ENCODE measurements at regions not wholly inside any gene's neighbourhood (a gene's known extent, or its start where the extent isn't known, plus 50 kb on each side); places are given as distances from the start of the nearest gene placed in this dataset.

- intact Hi-C loops (cut with micrococcal nuclease) = no loop called here
Observed at GRCh38 chr2:104290566-104290891, 563.4 kb upstream of the POU3F3 start.

- intact Hi-C loops (cut with micrococcal nuclease) = no loop called here
Observed at GRCh38 chr2:104312684-104313083, 541.2 kb upstream of the POU3F3 start.

- intact Hi-C loops (cut with micrococcal nuclease) = no loop called here
Observed at GRCh38 chr2:104318001-104318665, 535.8 kb upstream of the POU3F3 start.

- intact Hi-C loops (cut with micrococcal nuclease) = no loop called here
Observed at GRCh38 chr2:104321116-104321795, 532.7 kb upstream of the POU3F3 start.

- intact Hi-C loops (cut with micrococcal nuclease) = no loop called here
Observed at GRCh38 chr2:104321796-104322349, 532.0 kb upstream of the POU3F3 start.

GRCh38 chr2:104332731-104333130 lies 521.2 kb upstream of the POU3F3 start:
- intact Hi-C loops (cut with micrococcal nuclease) = no loop called here

- intact Hi-C loops (cut with micrococcal nuclease) = no loop called here
Observed at GRCh38 chr2:104337869-104338268, 516.0 kb upstream of the POU3F3 start.

- intact Hi-C loops (cut with micrococcal nuclease) = no loop called here
Observed at GRCh38 chr2:104340162-104340561, 513.8 kb upstream of the POU3F3 start.

- intact Hi-C loops (cut with micrococcal nuclease) = no loop called here
Observed at GRCh38 chr2:104340879-104341828, 512.8 kb upstream of the POU3F3 start.

- intact Hi-C loops (cut with micrococcal nuclease) = no loop called here
Observed at GRCh38 chr2:104344306-104344705, 509.6 kb upstream of the POU3F3 start.

GRCh38 chr2:104344985-104345384 lies 508.9 kb upstream of the POU3F3 start:
- intact Hi-C loops (cut with micrococcal nuclease) = no loop called here

- intact Hi-C loops (cut with micrococcal nuclease) = no loop called here
Observed at GRCh38 chr2:104358122-104358521, 495.8 kb upstream of the POU3F3 start.

- intact Hi-C loops (cut with micrococcal nuclease) = no loop called here
Observed at GRCh38 chr2:104361414-104361813, 492.5 kb upstream of the POU3F3 start.

GRCh38 chr2:104368089-104368488 lies 485.8 kb upstream of the POU3F3 start:
- intact Hi-C loops (cut with micrococcal nuclease) = no loop called here

- intact Hi-C loops (cut with micrococcal nuclease) = no loop called here
Observed at GRCh38 chr2:104371087-104371781, 482.7 kb upstream of the POU3F3 start.

- intact Hi-C loops (cut with micrococcal nuclease) = no loop called here
Observed at GRCh38 chr2:104375206-104375605, 478.7 kb upstream of the POU3F3 start.

GRCh38 chr2:104378853-104379374 lies 475.0 kb upstream of the POU3F3 start:
- intact Hi-C loops (cut with micrococcal nuclease) = no loop called here

GRCh38 chr2:104384961-104385360 lies 469.0 kb upstream of the POU3F3 start:
- intact Hi-C loops (cut with micrococcal nuclease) = no loop called here

GRCh38 chr2:104385743-104386142 lies 468.2 kb upstream of the POU3F3 start:
- intact Hi-C loops (cut with micrococcal nuclease) = no loop called here

- intact Hi-C loops (cut with micrococcal nuclease) = no loop called here
Observed at GRCh38 chr2:104388296-104388695, 465.6 kb upstream of the POU3F3 start.

GRCh38 chr2:104402825-104403224 lies 451.1 kb upstream of the POU3F3 start:
- intact Hi-C loops (cut with micrococcal nuclease) = no loop called here
